T-helper 1 cell treated with Interleukin-12 subunit alpha and Interleukin-12 subunit beta and Interleukin-4 antibody, amounts not matched to agents 30 μg/mL and 1 μg/mL, for 36 hours (primary cell): ENCODE measurements at regions not wholly inside any gene's neighbourhood (a gene's known extent, or its start where the extent isn't known, plus 50 kb on each side); places are given as distances from the start of the nearest gene placed in this dataset.

ENCODE experiments used
- H3K27ac Mint-ChIP-seq: one replicate; pipeline ENCODE4 v1.8.0; 2021; ENCODE audit warnings: mild to moderate bottlenecking, mixed read lengths
- H3K27me3 Mint-ChIP-seq: one replicate; pipeline ENCODE4 v1.8.0; 2021; ENCODE audit warnings: low read depth, mixed read lengths
- H3K36me3 Mint-ChIP-seq: one replicate; pipeline ENCODE4 v1.8.0; 2021; ENCODE audit warnings: low read depth, mixed read lengths
- H3K4me1 Mint-ChIP-seq: one replicate; pipeline ENCODE4 v1.8.0; 2021; ENCODE audit warnings: low read depth, mixed read lengths
- H3K4me3 Mint-ChIP-seq: one replicate; pipeline ENCODE4 v1.8.0; 2021; ENCODE audit warnings: mild to moderate bottlenecking, moderate library complexity, mixed read lengths
- H3K9me3 Mint-ChIP-seq: one replicate; pipeline ENCODE4 v1.8.0; 2021; ENCODE audit warnings: mixed read lengths

DNA sequence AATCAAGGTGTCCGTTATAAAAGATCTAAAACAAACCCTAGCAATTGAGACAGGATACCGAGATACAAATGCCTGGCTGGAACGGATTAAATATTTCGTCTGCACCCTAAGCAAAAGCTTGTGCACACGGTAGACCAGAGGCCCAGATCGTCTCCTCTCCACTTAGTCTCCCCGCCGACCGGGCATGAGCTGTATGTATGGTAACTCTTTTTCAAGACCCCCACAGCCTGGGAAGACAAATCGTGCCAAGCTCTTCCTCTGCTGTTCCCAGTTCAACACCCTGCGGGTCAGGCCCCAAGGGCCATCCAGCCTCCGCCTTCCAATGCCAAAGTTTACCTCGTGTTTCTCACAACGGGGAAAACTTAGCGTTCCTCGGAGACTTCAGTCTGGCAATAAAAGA, 285.7 kb upstream of the GALNT17 start:
- no peak overlapping the region for H3K27ac Mint-ChIP-seq
- H3K36me3 Mint-ChIP-seq = no peaks in the 10 kb centered on the region
- no peaks in the 10 kb centered on the region for H3K27me3 Mint-ChIP-seq
- no peak overlapping the region for H3K4me3 Mint-ChIP-seq
- H3K4me1 Mint-ChIP-seq = no peaks in the 10 kb centered on the region
- peaks cover 42% of the 10 kb centered on the region for H3K9me3 Mint-ChIP-seq

DNA sequence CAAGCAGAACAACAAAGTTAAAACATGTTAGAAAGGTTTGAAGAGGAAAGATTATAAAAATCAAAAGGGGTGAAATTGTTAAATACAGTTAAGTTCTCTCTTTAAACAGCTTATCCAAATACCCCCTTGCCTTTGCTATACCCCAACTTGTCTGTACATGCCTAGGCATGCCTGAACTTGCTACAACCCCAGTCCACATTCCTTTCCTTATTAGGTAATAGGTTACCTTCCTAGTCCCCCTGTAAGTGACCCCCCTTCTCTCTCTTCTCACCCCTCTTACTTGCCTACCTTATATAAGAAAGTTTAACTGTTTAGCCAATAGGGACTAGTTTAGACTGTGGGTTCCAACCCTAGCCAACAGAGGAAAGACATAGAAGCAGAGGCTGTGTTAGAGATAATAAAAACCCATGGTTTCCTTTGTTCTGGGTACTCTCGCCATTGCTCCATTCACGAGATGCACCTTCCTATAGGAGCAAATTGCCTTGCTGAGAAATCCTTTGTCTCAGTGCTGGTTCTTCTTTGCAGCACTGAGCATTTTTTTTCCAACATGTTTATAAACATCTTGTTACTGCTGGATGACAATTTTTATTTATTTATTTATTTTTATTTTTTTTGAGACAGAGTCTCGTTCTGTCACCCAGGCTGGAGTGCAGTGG, 282.2 kb upstream of the GALNT17 start:
- H3K27me3 Mint-ChIP-seq = no peaks in the 10 kb centered on the region
- no peaks in the 10 kb centered on the region for H3K4me1 Mint-ChIP-seq
- H3K9me3 Mint-ChIP-seq = peaks cover 39% of the 10 kb centered on the region
- no peak overlapping the region for H3K4me3 Mint-ChIP-seq
- H3K36me3 Mint-ChIP-seq = no peaks in the 10 kb centered on the region
- H3K27ac Mint-ChIP-seq = no peak overlapping the region

DNA sequence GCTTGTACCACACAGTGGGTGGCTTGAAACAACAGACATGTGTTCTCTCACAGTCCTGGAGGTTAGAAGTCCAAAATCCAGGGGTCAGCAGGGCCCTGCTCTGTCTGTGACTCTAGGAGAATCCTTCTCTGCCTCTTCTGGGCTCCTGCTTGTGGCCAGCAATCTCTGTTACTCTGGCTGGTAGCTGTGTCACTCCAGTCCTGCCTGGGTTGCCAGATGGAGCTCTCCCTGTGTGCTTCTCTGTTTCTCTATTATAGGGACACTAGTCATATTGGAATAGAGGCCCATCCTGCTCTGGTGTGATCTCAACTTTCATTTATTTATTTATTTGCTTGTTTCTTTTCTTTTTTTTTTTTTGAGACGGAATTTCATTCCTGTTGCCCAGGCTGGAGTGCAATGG, 276.6 kb upstream of the GALNT17 start:
- Mint-ChIP-seq H3K4me3 (no peak overlapping the region), H3K4me1 (no peaks in the 10 kb centered on the region), H3K9me3 (peaks cover 5% of the 10 kb centered on the region), H3K27me3 (no peaks in the 10 kb centered on the region), H3K36me3 (no peaks in the 10 kb centered on the region), H3K27ac (no peak overlapping the region)

DNA sequence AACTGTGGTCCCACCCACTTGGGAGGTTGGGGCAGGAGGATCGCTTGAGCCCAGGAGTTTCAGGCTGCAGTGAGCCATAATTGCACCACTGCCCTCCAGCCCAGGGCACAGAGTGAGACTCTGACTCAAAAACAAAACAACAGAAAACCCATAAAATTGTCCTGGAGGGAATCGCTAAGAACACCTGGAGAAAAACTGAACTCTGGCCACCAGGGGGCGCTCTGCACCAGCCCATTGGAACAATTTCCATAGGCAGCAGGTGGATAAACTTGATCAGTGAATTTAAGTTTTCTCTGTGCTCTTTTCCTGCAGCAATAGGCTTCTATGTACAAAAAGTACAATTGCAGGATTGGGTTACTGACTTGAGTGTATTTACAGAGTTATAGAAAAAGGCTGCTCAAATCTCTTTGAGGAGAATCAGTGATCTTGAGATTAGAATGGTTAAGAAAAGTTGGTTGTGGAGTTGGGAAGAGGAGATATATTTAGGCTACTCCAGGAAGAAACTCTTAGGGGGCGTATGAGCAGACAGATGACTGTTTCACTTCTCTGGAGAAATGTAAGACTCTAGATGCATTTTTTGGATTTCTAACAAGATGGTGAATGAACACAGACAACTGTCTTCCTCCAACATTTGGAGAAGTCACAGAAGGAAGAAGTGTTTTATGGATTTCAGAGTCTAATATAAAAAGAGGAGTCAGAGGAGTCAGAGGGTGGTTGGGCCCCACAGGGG, 274.9 kb upstream of the GALNT17 start:
- no peaks in the 10 kb centered on the region for H3K36me3 Mint-ChIP-seq
- peaks cover 10% of the 10 kb centered on the region for H3K9me3 Mint-ChIP-seq
- H3K4me1 Mint-ChIP-seq = no peaks in the 10 kb centered on the region
- no peaks in the 10 kb centered on the region for H3K27me3 Mint-ChIP-seq
- H3K27ac Mint-ChIP-seq = no peak overlapping the region
- H3K4me3 Mint-ChIP-seq = no peak overlapping the region

DNA sequence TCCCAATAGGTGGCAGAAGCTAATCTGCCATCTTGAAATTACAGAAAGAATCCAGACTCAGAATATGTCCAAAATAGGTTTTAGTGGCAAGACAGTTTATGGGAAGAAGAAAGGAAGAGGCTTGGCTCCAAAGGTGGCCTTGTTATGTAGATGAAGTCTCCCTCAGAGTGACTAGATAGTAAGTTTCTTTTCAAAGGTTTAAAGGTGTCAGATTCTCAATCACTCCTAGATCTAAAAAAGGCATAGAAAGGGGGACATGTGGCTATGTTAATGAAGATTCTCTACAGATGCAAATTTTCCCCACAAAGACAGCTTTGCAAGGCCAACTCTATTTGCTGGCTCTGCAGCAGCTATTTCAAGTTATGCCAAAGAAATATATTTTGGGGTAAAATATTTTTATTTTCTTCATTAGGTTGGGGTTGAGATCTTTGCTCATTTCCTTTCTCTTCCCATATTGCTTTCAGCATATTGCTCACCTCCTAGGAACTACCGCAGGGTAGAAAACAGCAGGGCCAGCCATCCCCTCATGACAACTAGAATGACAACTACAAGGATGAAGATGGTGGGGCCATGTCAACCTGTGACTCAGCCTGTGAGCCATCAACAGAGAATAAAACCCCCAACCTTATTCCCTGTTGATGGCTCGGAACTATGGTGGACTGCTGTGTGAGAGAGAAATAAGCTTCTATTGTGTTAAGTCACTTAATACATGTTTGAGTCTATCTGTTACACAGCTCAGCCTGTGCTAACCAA, 274.0 kb upstream of the GALNT17 start:
- no peak overlapping the region for H3K27ac Mint-ChIP-seq
- H3K4me3 Mint-ChIP-seq = no peak overlapping the region
- no peaks in the 10 kb centered on the region for H3K36me3 Mint-ChIP-seq
- H3K9me3 Mint-ChIP-seq = peaks cover 13% of the 10 kb centered on the region
- H3K27me3 Mint-ChIP-seq = no peaks in the 10 kb centered on the region
- no peaks in the 10 kb centered on the region for H3K4me1 Mint-ChIP-seq

DNA sequence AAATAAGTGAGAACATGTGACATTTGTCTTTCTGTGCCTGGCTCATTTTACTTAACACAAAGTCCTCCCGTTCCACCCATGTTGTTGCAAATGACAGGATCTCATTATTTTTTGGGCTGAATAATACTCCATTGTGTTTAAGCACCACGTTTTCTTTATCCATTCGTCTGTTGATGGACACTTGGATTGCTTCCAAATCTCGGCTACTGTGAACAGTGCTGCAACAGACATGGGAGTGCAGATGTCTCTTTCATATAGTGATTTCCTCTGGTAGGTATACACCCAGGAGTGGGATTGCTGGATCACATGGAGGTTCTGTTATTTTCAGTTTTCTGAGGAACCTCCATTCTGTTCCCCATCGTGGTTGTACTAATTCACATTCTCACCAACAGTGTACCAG, 264.4 kb upstream of the GALNT17 start:
- no peaks in the 10 kb centered on the region for H3K27me3 Mint-ChIP-seq

DNA sequence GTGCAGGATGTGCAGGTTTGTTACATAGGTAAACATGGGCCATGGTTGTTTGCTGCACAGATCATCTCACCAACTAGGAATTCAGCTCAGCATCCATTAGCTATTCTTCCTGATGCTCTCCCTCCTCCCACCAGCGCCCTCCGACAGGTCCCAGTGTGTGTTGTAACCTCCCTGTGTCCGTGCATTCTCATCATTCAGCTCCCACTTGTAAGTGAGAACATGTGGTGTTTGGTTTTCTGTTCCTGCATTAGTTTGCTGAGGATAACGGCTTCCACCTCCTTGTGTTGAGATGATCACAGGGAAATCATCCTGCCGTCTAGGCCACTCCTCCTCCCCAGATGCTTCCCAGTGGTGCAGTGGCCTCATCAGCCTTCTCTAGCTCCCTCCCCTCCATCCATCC, 261.6 kb upstream of the GALNT17 start:
- Mint-ChIP-seq H3K4me1 (no peaks in the 10 kb centered on the region), H3K27ac (no peak overlapping the region), H3K9me3 (peaks cover 20% of the 10 kb centered on the region), H3K4me3 (no peak overlapping the region), H3K36me3 (peaks cover 1% of the 10 kb centered on the region), H3K27me3 (no peaks in the 10 kb centered on the region)

More for the DNA sequence above, 264.4 kb upstream of the GALNT17 start:
- Mint-ChIP-seq H3K27ac (no peak overlapping the region), H3K9me3 (peaks cover 27% of the 10 kb centered on the region), H3K4me1 (no peaks in the 10 kb centered on the region), H3K36me3 (peaks cover 1% of the 10 kb centered on the region), H3K4me3 (no peak overlapping the region)

DNA sequence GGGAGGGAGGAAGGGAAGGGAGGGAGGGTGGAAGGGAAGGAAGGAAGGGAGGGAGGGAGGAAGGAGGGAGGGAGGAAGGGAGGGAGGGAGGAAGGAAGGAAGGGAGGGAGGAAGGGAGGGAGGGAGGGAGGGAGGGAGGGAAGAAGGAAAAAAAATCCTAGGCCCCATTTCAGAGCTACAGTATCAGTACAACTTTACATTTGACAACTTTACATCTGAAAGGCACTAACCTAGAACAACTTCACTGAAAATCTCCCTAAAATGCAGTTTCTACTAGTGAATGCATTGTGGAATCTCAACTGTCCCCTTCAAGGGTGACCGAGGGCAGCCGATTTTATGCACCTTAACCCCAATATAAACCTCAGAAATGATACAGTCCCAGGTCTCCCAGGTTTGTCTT, 259.8 kb upstream of the GALNT17 start:
- Mint-ChIP-seq H3K36me3 (peaks cover 1% of the 10 kb centered on the region), H3K4me1 (no peaks in the 10 kb centered on the region), H3K27ac (no peak overlapping the region), H3K4me3 (no peak overlapping the region), H3K9me3 (peaks cover 30% of the 10 kb centered on the region), H3K27me3 (no peaks in the 10 kb centered on the region)

DNA sequence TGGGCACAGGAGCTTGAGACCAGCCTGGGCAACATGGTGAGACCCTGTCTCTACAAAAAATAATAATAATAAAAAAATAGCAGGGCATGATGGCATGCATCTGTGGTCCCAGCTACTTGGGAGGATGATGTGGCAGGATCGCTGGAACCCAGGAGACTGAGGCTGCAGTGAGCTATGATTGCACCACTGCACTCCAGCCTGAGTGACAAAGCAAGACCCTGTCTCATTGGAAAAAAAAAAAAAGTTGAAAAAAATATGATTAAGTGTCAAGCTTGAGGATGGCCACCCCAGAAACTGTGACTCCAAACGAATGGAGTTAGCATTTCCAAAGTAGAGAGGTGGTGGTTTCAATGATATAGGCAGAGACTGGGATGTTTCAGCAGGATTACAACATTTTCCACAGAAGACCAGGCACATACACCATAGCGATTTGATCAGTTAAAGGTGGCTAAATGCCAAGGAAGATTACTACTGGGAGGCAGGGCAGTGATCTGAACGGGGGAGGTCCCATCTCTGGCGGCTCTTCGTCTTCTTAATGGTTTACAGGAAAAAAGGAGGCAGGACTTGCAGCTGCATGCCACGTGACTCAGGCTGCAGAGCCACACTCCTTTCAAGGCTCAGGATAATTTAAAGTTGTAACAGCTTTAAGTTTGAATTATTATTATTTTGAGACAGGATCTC, 250.6 kb upstream of the GALNT17 start:
- Mint-ChIP-seq H3K27ac (no peak overlapping the region), H3K27me3 (no peaks in the 10 kb centered on the region), H3K4me1 (no peaks in the 10 kb centered on the region), H3K36me3 (no peaks in the 10 kb centered on the region), H3K9me3 (peaks cover 25% of the 10 kb centered on the region), H3K4me3 (no peak overlapping the region)

DNA sequence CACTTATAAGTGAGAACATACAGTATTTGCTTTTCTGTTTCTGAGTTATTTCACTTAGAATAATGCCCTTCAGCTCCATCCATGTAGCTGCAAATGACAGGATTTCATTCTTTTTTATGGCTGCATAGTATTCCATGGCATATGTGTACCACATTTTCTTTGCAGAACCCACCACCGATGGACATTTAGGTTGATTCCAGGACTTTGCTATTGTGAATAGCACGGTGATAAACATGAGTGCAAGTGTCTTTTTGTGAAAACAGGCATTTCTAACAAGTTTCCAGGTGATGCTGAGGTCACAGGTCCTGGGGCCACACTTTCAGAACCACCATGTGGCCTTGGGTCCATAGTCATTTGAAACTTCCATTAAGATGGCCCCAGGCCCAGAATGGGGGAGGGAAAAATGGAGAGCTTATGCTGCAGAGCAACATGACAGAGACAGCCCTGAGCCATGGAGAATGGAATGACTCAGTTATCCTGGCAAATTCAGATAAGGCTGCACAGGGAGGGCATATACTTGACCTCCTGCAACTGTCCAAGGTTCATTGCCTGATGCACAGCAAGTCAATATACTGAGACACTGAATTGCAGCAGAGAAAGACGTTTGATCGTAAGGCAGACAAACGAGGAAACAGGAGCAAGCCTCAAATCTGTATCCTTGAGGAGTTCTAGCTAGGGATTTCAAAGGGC, 248.0 kb upstream of the GALNT17 start:
- H3K27me3 Mint-ChIP-seq = no peaks in the 10 kb centered on the region
- no peaks in the 10 kb centered on the region for H3K4me1 Mint-ChIP-seq
- H3K4me3 Mint-ChIP-seq = no peak overlapping the region
- no peaks in the 10 kb centered on the region for H3K36me3 Mint-ChIP-seq
- H3K9me3 Mint-ChIP-seq = peaks cover 15% of the 10 kb centered on the region
- no peak overlapping the region for H3K27ac Mint-ChIP-seq

DNA sequence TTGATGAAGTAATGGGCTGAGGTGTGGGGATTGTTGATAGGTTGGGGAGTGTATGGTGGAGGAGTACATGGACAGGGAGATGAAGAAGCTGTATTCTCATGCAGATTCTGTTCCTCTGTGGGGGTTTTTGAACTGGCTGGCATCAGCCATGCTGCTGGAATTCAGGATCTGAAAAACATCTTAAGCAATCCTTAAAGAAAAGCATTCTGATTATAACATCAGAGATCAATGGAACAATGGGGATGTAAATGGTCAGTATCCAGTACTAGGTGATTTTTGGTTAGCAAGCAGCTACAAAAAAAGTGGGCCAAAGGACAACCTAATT, 247.5 kb upstream of the GALNT17 start:
- no peaks in the 10 kb centered on the region for H3K36me3 Mint-ChIP-seq
- no peak overlapping the region for H3K4me3 Mint-ChIP-seq
- no peaks in the 10 kb centered on the region for H3K27me3 Mint-ChIP-seq
- no peak overlapping the region for H3K27ac Mint-ChIP-seq
- no peaks in the 10 kb centered on the region for H3K4me1 Mint-ChIP-seq
- H3K9me3 Mint-ChIP-seq = peaks cover 18% of the 10 kb centered on the region

DNA sequence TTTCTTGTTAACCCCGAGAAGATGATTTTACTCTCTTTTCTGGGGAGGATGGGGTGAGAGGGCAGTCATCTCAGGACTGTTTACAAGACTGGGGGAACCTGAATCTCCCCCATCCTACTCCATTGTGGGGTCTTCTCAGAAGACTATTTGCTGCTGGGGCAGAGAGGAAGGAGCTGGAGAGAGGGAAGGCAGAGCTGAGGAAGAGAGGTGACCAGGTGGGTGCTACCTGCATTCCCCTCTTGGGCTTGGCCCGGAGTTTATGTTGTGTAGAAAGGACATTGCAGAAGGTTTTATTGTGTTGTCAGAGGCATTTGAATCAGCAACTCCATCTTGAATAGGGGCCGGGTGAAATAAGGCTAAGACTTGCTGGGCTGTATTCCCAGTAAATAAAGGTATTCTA, 247.1 kb upstream of the GALNT17 start:
- Mint-ChIP-seq H3K4me1 (no peaks in the 10 kb centered on the region), H3K9me3 (peaks cover 22% of the 10 kb centered on the region), H3K27ac (no peak overlapping the region), H3K36me3 (no peaks in the 10 kb centered on the region), H3K27me3 (no peaks in the 10 kb centered on the region), H3K4me3 (no peak overlapping the region)

DNA sequence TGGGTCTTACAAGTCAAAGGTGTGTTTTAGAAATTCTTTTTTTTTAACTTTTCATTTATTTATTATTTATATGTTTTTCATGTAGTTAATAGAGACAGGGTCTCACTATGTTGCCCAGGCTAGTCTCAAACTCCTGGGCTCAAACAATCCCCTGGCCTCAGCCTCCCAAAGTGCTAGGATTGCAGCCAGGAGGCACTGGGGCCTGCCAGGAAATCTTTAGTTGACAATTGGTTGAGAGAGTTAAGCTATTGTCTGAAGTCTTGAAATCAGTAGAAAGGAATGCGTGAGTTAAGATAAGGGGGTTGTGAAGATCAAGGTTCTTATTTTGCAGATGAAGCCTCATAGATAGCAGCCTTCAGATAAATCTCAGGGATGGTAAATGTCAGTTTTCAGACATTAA, 245.4 kb upstream of the GALNT17 start:
- H3K27ac Mint-ChIP-seq = no peak overlapping the region
- no peak overlapping the region for H3K4me3 Mint-ChIP-seq
- H3K4me1 Mint-ChIP-seq = no peaks in the 10 kb centered on the region
- H3K9me3 Mint-ChIP-seq = peaks cover 22% of the 10 kb centered on the region
- no peaks in the 10 kb centered on the region for H3K27me3 Mint-ChIP-seq
- H3K36me3 Mint-ChIP-seq = no peaks in the 10 kb centered on the region

DNA sequence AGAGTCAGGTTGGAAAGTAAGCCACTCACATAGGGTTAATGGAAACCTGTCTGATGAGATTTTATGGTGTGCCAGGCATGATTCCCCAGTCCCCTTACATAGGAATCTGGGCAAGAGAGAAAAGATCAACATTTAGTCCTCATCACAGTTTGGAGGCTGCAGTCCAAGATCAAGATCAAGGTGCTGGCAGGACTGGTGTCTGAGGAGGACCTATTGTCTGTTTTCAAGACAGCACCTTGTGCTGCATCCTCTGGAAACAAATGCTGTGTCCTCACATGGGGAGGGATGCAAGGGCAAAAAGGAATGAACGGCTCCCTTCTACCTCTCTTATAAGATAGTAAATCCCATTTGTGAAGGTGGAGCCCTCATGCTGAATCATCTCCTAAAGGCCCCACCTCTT, 244.8 kb upstream of the GALNT17 start:
- Mint-ChIP-seq H3K36me3 (no peaks in the 10 kb centered on the region), H3K27ac (no peak overlapping the region), H3K9me3 (peaks cover 22% of the 10 kb centered on the region), H3K27me3 (no peaks in the 10 kb centered on the region), H3K4me1 (no peaks in the 10 kb centered on the region), H3K4me3 (no peak overlapping the region)
